ENCODE measurements at regions not wholly inside any gene's neighbourhood (a gene's known extent, or its start where the extent isn't known, plus 50 kb on each side); places are given as distances from the start of the nearest gene placed in this dataset.

DNA sequence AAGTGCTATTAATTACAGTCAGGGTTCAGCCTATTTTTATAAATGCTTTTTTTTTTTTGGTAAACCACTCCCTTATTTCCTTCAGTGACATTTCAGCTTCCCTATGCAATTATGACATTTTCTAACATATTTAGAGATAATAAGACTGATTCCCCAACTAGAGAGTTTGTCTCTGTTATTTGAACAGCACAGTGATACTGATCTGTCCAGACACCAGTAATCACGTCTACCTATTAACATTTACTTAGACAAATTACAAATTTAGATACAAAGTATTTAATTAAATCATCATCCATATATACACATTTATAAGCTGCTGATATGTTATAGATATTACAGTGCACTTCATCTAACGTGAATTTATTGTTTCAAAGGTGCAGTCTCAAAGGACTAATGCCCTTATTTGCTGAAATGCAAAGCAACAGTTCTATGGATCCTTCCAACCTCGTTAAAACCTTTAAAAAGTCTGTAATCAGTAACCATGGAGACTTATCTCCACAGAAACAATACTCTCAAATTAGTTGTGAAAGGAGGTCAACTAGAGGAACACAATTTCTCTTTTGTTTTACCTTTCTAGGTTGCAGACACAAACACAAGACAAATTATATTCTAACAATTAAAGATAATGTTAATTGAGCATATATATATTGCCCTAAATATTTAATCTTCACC is 1531.1 kb downstream of the SI start:
- POLR2A ChIA-PET, result no interaction called here
- no peaks in the 10 kb centered on the region for H3K27me3 ChIP-seq (ENCODE audit: control insufficient read depth, insufficient read depth, low read length)
- CTCF ChIA-PET, result no interaction called here
- DNase-seq (ENCODE audit: low read depth), result no peak
- TF ChIP-seq CTCF (IDR thresholded peaks at IDR 0.05; ENCODE audit: insufficient read depth, low read depth, low read length), result no peak
- no peaks in the 10 kb centered on the region for H3K36me3 ChIP-seq (ENCODE audit: control insufficient read depth, insufficient read depth, low read length)
- no peak overlapping the region for H3K4me3 ChIP-seq (ENCODE audit: low read depth, low read length)

GRCh38 chr3:163543662-163544061 is 1534.6 kb downstream of the SI start:
- H3K4me3 ChIP-seq (ENCODE audit: low read depth, low read length), result no peak overlapping the region
- ChIA-PET CTCF (no interaction called here), POLR2A (no interaction called here)
- DNase-seq (ENCODE audit: low read depth), result no peak
- TF ChIP-seq CTCF (IDR thresholded peaks at IDR 0.05; ENCODE audit: insufficient read depth, low read depth, low read length), result no peak
- no peaks in the 10 kb centered on the region for H3K36me3 ChIP-seq (ENCODE audit: control insufficient read depth, insufficient read depth, low read length)
- H3K27me3 ChIP-seq (ENCODE audit: control insufficient read depth, insufficient read depth, low read length), result no peaks in the 10 kb centered on the region

DNA sequence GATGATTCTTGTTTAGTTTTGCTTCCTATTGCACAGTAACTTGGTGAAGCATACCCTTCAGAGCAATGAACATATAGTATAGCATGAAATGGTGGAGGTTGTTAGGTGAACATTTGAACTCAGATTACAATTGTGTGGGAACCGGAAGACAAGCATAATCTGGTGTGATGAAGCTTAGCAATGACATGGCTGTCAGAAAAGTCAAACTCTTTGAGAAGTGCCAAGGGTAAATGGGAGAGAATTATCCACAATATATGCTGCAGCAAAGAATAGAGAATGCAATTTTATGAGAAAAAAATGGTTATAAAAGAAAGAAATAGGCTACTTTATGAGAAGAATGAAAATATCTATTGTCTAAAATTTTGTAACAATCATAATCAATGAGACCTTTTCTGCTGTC is 1536.7 kb downstream of the SI start:
- Histone ChIP-seq H3K36me3 (ENCODE audit: control insufficient read depth, insufficient read depth, low read length) (no peaks in the 10 kb centered on the region), H3K27me3 (ENCODE audit: control insufficient read depth, insufficient read depth, low read length) (no peaks in the 10 kb centered on the region), H3K4me3 (ENCODE audit: low read depth, low read length) (no peak overlapping the region)
- ChIA-PET CTCF (interaction anchor here (0.5 kb wide), 1 partner anchor 109 kb away, joined by 4 read pairs; no protein-coding TSS in a partner anchor), POLR2A (no interaction called here)
- no peak for TF ChIP-seq CTCF (IDR thresholded peaks at IDR 0.05; ENCODE audit: insufficient read depth, low read depth, low read length)
- DNase-seq (ENCODE audit: low read depth), result no peak

DNA sequence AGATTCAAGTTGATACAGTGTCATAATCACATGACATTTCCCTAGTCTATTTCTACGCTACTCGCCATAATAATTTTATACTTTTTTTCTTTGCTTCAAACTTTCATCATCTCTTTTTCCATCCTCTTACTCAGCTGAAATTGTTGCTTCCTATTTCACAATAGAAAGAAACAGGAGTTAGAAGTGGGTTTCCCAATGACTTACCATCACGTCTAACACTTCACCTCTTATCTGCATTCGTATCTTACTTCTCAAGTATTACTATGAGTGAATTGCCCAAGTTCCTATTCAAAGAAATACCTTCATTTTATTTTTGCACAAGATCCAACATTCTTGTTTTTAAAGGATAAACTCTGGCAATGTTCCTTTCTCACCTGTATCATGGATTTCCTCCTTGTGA is 1539.9 kb downstream of the SI start:
- H3K36me3 ChIP-seq (ENCODE audit: control insufficient read depth, insufficient read depth, low read length), result no peaks in the 10 kb centered on the region
- CTCF ChIA-PET, result no interaction called here

GRCh38 chr3:163533381-163533780 is 1544.9 kb downstream of the SI start:
- no peak for DNase-seq (ENCODE audit: low read depth)
- CTCF ChIA-PET, result no interaction called here
- Histone ChIP-seq H3K36me3 (ENCODE audit: control insufficient read depth, insufficient read depth, low read length) (no peaks in the 10 kb centered on the region), H3K4me3 (ENCODE audit: low read depth, low read length) (no peak overlapping the region), H3K27me3 (ENCODE audit: control insufficient read depth, insufficient read depth, low read length) (no peaks in the 10 kb centered on the region)
- TF ChIP-seq CTCF (IDR thresholded peaks at IDR 0.05; ENCODE audit: insufficient read depth, low read depth, low read length), result no peak
- POLR2A ChIA-PET, result no interaction called here

More for the DNA sequence above, 1539.9 kb downstream of the SI start:
- POLR2A ChIA-PET, result interaction anchor here (0.6 kb wide), 1 partner anchor 17 kb away, joined by 5 read pairs; no protein-coding TSS in a partner anchor
- Histone ChIP-seq H3K4me3 (ENCODE audit: low read depth, low read length) (no peak overlapping the region), H3K27me3 (ENCODE audit: control insufficient read depth, insufficient read depth, low read length) (no peaks in the 10 kb centered on the region)
- no peak for DNase-seq (ENCODE audit: low read depth)
- TF ChIP-seq CTCF (IDR thresholded peaks at IDR 0.05; ENCODE audit: insufficient read depth, low read depth, low read length), result no peak
